ENCODE measurements at regions not wholly inside any gene's neighbourhood (a gene's known extent, or its start where the extent isn't known, plus 50 kb on each side); places are given as distances from the start of the nearest gene placed in this dataset.

DNA sequence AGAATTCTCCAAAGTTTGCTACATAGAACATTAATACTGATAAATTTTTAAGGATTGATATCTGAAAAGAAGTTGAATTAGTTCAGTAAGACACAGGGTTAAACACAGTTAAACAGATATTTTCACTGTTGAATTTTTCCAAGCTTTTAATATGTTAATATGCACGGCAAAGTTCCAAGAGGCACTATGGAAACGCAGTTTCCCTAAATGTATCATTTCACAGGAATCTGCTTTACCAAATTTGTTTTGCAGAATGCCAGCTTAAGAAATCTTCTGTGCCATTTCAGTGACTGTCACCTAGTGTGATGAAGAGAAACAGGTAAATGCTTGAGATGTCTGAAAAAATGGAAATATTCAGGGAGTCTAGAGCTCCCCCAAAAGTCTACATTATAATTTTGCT, 395.9 kb upstream of the GRIA3 start:
- Histone ChIP-seq H4K20me1 (replicated peaks; ENCODE audit: control insufficient read depth, insufficient read depth, low read length) (no peaks in the 10 kb centered on the region), H3K4me2 (ENCODE audit: insufficient read depth, low read length) (no peak overlapping the region), H3K4me3 (no peak overlapping the region), H2AFZ (ENCODE audit: low read depth, low read length) (no peak overlapping the region), H3K27me3 (ENCODE audit: control insufficient read depth in 2 of 2, insufficient read depth in 2 of 2, low read length in 2 of 2) (no peaks in the 10 kb centered on the region), H3K9me3 (replicated peaks; ENCODE audit: control insufficient read depth, insufficient read depth, low read depth, low read length) (no peaks in the 10 kb centered on the region), H3K36me3 (ENCODE audit: control insufficient read depth, insufficient read depth, low read length) (no peaks in the 10 kb centered on the region), H3K27ac (ENCODE audit: extremely low read depth, low read depth, low read length) (no peak overlapping the region), H3K4me1 (replicated peaks in 1 of 2; ENCODE audit: control insufficient read depth in 2 of 2, insufficient read depth in 2 of 2, low read length in 2 of 2) (no peaks in the 10 kb centered on the region), H3K79me2 (ENCODE audit: control insufficient read depth, insufficient read depth, low read length) (no peaks in the 10 kb centered on the region), H3K9me1 (ENCODE audit: control insufficient read depth, insufficient read depth, low read length) (no peaks in the 10 kb centered on the region), H3K9ac (ENCODE audit: insufficient read depth in 1 of 2, low read depth in 2 of 2, low read length in 2 of 2) (no peak overlapping the region)
- in situ Hi-C loops (cut with MboI) (no loop called here), intact Hi-C loops (cut with micrococcal nuclease) (no loop called here)
- ATAC-seq (no peak), FAIRE-seq (no peak), DNase-seq (ENCODE audit: extremely low read depth in 1 of 4, low spot score in 3 of 4) (no peak)
- ChIA-PET POLR2A (no interaction called here), CTCF (ENCODE audit: low intra/inter-chr PET ratio) (no interaction called here)
- 0% methylated on average over 2 of the region's 2 CpGs for WGBS (ENCODE audit: insufficient coverage, low coverage, missing lambda C conversion rate)
- no TSS peak for BruUV-seq (replicated peaks)
- TF ChIP-seq SRSF1 (IDR thresholded peaks at IDR 0.05; ENCODE audit: low read depth, low read length) (no peak), HDGF (IDR thresholded peaks at IDR 0.05) (no peak), MAFF (IDR thresholded peaks at IDR 0.05; ENCODE audit: low read length) (no peak), ZNF239 (CRISPR knock-in tag; IDR thresholded peaks at IDR 0.05) (no peak)
- TF ChIP-seq, protein P1, sequence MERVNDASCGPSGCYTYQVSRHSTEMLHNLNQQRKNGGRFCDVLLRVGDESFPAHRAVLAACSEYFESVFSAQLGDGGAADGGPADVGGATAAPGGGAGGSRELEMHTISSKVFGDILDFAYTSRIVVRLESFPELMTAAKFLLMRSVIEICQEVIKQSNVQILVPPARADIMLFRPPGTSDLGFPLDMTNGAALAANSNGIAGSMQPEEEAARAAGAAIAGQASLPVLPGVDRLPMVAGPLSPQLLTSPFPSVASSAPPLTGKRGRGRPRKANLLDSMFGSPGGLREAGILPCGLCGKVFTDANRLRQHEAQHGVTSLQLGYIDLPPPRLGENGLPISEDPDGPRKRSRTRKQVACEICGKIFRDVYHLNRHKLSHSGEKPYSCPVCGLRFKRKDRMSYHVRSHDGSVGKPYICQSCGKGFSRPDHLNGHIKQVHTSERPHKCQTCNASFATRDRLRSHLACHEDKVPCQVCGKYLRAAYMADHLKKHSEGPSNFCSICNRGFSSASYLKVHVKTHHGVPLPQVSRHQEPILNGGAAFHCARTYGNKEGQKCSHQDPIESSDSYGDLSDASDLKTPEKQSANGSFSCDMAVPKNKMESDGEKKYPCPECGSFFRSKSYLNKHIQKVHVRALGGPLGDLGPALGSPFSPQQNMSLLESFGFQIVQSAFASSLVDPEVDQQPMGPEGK (CRISPR knock-in tag; IDR thresholded peaks at IDR 0.05; ENCODE audit: borderline replicate concordance): no peak

Measured in K562 (cell line).